ENCODE measurements at regions not wholly inside any gene's neighbourhood (a gene's known extent, or its start where the extent isn't known, plus 50 kb on each side); places are given as distances from the start of the nearest gene placed in this dataset.
"Not testable (repeated sequence)": the region's sequence is repeated elsewhere in the genome, so short reads cannot be mapped to it uniquely, and the experiment has no call there.

- Mint-ChIP-seq H3K9me3 (peaks cover 0 to 4% of the 10 kb centered on the region in 2 donors), H3K27ac (no peak overlapping the region), H3K36me3 (peaks cover 0 to 7% of the 10 kb centered on the region in 2 donors)
- ATAC-seq (no peak), DNase-seq (ENCODE audit: low spot score in 2 of 2) (no peak)
Measured at GRCh38 chr5:87141544-87141943, 126.1 kb upstream of the RASA1 start.

GRCh38 chr5:87145853-87146252 lies 121.8 kb upstream of the RASA1 start:
- ATAC-seq; DNase-seq (ENCODE audit: low spot score in 2 of 2); H3K36me3 Mint-ChIP-seq; H3K27ac Mint-ChIP-seq: not testable (repeated sequence)
- H3K9me3 Mint-ChIP-seq, result peaks cover 0 to 11% of the 10 kb centered on the region in 2 donors

- no peak for DNase-seq (ENCODE audit: low spot score in 2 of 2)
- peaks cover 0 to 11% of the 10 kb centered on the region in 2 donors for H3K9me3 Mint-ChIP-seq
- H3K36me3 Mint-ChIP-seq, result peaks cover 0 to 7% of the 10 kb centered on the region in 2 donors
- ATAC-seq, result no peak
- no peak overlapping the region for H3K27ac Mint-ChIP-seq
Measured at GRCh38 chr5:87147441-87147840, 120.2 kb upstream of the RASA1 start.

GRCh38 chr5:87150630-87151029 lies 117.1 kb upstream of the RASA1 start:
- ATAC-seq (no peak), DNase-seq (ENCODE audit: low spot score in 2 of 2) (no peak)
- Mint-ChIP-seq H3K27ac (no peak overlapping the region), H3K9me3 (peaks cover 0 to 6% of the 10 kb centered on the region in 2 donors), H3K36me3 (peaks cover 0 to 3% of the 10 kb centered on the region in 2 donors)

- peaks cover 0 to 6% of the 10 kb centered on the region in 2 donors for H3K9me3 Mint-ChIP-seq
- ATAC-seq (peak; percentile 46 to 59), DNase-seq (ENCODE audit: low spot score in 2 of 2) (no peak)
- no peaks in the 10 kb centered on the region for H3K36me3 Mint-ChIP-seq
- H3K27ac Mint-ChIP-seq, result no peak overlapping the region
Measured at GRCh38 chr5:87151547-87151946, 116.1 kb upstream of the RASA1 start.

GRCh38 chr5:87152886-87153285 lies 114.8 kb upstream of the RASA1 start:
- DNase-seq (ENCODE audit: low spot score in 2 of 2) (no peak), ATAC-seq (no peak)
- Mint-ChIP-seq H3K36me3 (no peaks in the 10 kb centered on the region), H3K9me3 (no peaks in the 10 kb centered on the region), H3K27ac (no peak overlapping the region)

GRCh38 chr5:87154191-87154590 lies 113.5 kb upstream of the RASA1 start:
- Mint-ChIP-seq H3K27ac (no peak overlapping the region), H3K9me3 (no peaks in the 10 kb centered on the region), H3K36me3 (no peaks in the 10 kb centered on the region)
- DNase-seq (ENCODE audit: low spot score in 2 of 2), result no peak
- no peak for ATAC-seq

- H3K36me3 Mint-ChIP-seq, result no peaks in the 10 kb centered on the region
- H3K27ac Mint-ChIP-seq, result no peak overlapping the region
- DNase-seq (ENCODE audit: low spot score in 2 of 2) (no peak), ATAC-seq (no peak)
- H3K9me3 Mint-ChIP-seq, result no peaks in the 10 kb centered on the region
Measured at GRCh38 chr5:87155106-87155505, 112.6 kb upstream of the RASA1 start.

- Mint-ChIP-seq H3K27ac (no peak overlapping the region), H3K36me3 (no peaks in the 10 kb centered on the region)
Measured at GRCh38 chr5:87156631-87157030, 111.1 kb upstream of the RASA1 start.

GRCh38 chr5:87164409-87164808 lies 103.3 kb upstream of the RASA1 start:
- no peak for DNase-seq (ENCODE audit: low spot score in 2 of 2)
- H3K36me3 Mint-ChIP-seq, result no peaks in the 10 kb centered on the region
- ATAC-seq, result no peak
- H3K9me3 Mint-ChIP-seq, result no peaks in the 10 kb centered on the region
- no peak overlapping the region for H3K27ac Mint-ChIP-seq

More at GRCh38 chr5:87156631-87157030, 111.1 kb upstream of the RASA1 start:
- no peaks in the 10 kb centered on the region for H3K9me3 Mint-ChIP-seq
- no peak for ATAC-seq
- DNase-seq (ENCODE audit: low spot score in 2 of 2), result no peak

GRCh38 chr5:87169300-87169991 lies 98.2 kb upstream of the RASA1 start:
- no peak overlapping the region for H3K27ac Mint-ChIP-seq
- no peak for ATAC-seq
- H3K9me3 Mint-ChIP-seq, result no peaks in the 10 kb centered on the region
- DNase-seq (ENCODE audit: low spot score in 2 of 2), result no peak
- no peaks in the 10 kb centered on the region for H3K36me3 Mint-ChIP-seq

- DNase-seq (ENCODE audit: low spot score in 2 of 2) (no peak), ATAC-seq (no peak)
- Mint-ChIP-seq H3K27ac (no peak overlapping the region), H3K36me3 (no peaks in the 10 kb centered on the region), H3K9me3 (peaks cover 0 to under 1% of the 10 kb centered on the region in 2 donors)
Measured at GRCh38 chr5:87170799-87171198, 96.9 kb upstream of the RASA1 start.

GRCh38 chr5:87182649-87183048 lies 85.0 kb upstream of the RASA1 start:
- DNase-seq (ENCODE audit: low spot score in 2 of 2), result no peak
- ATAC-seq, result no peak
- no peaks in the 10 kb centered on the region for H3K9me3 Mint-ChIP-seq
- no peaks in the 10 kb centered on the region for H3K36me3 Mint-ChIP-seq
- no peak overlapping the region for H3K27ac Mint-ChIP-seq

- Mint-ChIP-seq H3K27ac (no peak overlapping the region), H3K9me3 (no peaks in the 10 kb centered on the region), H3K36me3 (no peaks in the 10 kb centered on the region)
- ATAC-seq (no peak), DNase-seq (ENCODE audit: low spot score in 2 of 2) (no peak)
Measured at GRCh38 chr5:87183896-87184295, 83.8 kb upstream of the RASA1 start.

GRCh38 chr5:87184605-87185004 lies 83.1 kb upstream of the RASA1 start:
- H3K36me3 Mint-ChIP-seq, result no peaks in the 10 kb centered on the region
- DNase-seq (ENCODE audit: low spot score in 2 of 2) (no peak), ATAC-seq (no peak)
- H3K9me3 Mint-ChIP-seq, result no peaks in the 10 kb centered on the region
- H3K27ac Mint-ChIP-seq, result no peak overlapping the region

- peak in 1 of 2 donors; percentile 9 for ATAC-seq
- DNase-seq (ENCODE audit: low spot score in 2 of 2), result no peak
Measured at GRCh38 chr5:87185838-87186237, 81.8 kb upstream of the RASA1 start.

GRCh38 chr5:87188391-87188790 lies 79.3 kb upstream of the RASA1 start:
- no peak for DNase-seq (ENCODE audit: low spot score in 2 of 2)
- ATAC-seq, result no peak
- Mint-ChIP-seq H3K27ac (no peak overlapping the region), H3K36me3 (no peaks in the 10 kb centered on the region), H3K9me3 (no peaks in the 10 kb centered on the region)

More at GRCh38 chr5:87185838-87186237, 81.8 kb upstream of the RASA1 start:
- Mint-ChIP-seq H3K27ac (no peak overlapping the region), H3K9me3 (no peaks in the 10 kb centered on the region), H3K36me3 (no peaks in the 10 kb centered on the region)

- ATAC-seq, result no peak
- H3K9me3 Mint-ChIP-seq, result no peaks in the 10 kb centered on the region
- H3K27ac Mint-ChIP-seq, result no peak overlapping the region
- DNase-seq (ENCODE audit: low spot score in 2 of 2), result no peak
- H3K36me3 Mint-ChIP-seq, result no peaks in the 10 kb centered on the region
Measured at GRCh38 chr5:87190041-87190440, 77.6 kb upstream of the RASA1 start.

Data from activated naive CD4-positive, alpha-beta T cell treated with anti-CD3 and anti-CD28 coated beads, Interleukin-2, amount 50 U/mL, for 72 hours (primary cell).